HG02870 (cell line): ENCODE measurements at regions not wholly inside any gene's neighbourhood (a gene's known extent, or its start where the extent isn't known, plus 50 kb on each side); places are given as distances from the start of the nearest gene placed in this dataset.

Source experiments
- ATAC-seq: cut with Tn5 transposase; IDR thresholded peaks from one replicate; pipeline ENCODE4 v1.9.1; 2021; ENCODE audit warnings: mild to moderate bottlenecking, moderate library complexity; ENCODE audit not compliant: unreplicated experiment

DNA sequence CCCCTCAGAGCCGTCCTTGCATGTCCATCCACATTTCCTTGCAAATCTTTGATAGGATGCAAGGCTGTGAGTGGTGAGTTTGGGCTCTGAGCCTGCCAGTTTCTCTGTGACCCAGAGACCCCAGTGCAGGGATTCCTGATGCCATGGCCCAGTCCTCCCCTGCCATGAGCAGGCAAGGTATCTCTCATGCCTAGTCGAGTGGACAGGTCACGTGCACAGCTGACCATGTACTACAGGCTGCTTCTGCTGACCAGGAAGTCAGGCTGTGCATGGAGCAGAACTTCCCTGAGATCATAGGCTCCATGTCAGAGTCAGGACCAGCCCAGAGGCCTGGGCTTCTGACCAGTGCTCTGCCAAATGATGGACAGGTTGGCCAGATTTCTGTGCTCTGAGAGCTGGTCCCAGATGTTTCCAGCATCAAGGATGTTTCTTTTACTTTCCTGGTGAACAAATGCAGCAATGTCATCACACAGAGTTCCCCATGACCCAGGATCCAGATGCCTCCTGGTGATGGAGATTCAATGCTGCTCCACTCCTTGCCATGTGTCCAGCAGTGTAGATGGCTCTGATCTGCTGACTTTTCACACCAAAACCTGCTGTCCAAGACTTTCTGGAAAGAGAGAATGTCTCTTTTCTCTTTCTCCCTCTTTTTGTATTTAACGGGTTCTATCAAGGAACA, 321.6 kb upstream of the HS6ST1 start:
- no peak for ATAC-seq

DNA sequence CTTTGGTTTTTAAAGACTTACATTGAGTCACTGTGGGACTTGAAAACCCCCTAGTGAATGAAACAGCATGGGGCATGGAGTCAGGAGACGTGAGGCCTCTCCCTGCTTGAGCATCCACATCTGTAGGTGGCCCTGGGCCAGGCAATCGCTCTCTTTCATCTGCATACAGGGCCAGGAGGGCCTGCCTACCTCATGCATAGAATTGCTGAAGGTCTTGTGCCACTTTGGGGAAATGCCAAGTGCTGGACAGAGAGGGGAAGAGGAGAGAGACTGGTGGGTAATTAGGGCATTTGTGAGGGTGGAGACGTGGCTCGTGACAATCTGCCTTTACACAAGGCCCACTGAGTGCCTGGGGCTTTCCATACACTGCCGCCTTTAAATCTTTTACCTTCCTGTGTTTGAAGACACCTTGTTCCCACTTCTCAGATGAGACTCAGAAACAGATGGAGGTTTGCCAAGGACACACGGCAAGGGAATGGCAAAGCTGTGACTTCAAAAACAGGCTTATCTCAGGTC, 322.2 kb upstream of the HS6ST1 start:
- no peak for ATAC-seq

GRCh38 chr2:128641421-128642080, 322.9 kb upstream of the HS6ST1 start:
- no peak for ATAC-seq

GRCh38 chr2:128642316-128642715, 323.6 kb upstream of the HS6ST1 start:
- no peak for ATAC-seq

DNA sequence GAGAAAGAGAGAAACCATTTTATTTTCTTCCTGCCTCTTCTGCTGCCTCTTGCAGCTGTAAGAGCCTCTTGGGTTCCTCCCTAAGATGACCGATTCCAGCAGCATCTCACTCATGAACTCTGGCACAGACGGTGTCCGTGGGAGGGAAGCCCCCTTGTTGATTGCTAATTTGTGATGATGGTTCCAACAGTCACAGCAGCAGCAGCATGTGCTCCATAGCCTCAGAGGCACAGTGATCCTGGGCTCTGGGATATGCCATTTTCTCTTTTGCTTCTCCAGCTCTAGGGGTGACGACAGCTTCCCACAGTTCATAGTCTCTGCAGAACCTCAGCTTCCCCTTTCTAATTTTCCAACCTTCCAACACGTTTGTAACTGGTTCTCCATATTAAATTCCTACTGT, 324.2 kb upstream of the HS6ST1 start:
- ATAC-seq, result no peak

DNA sequence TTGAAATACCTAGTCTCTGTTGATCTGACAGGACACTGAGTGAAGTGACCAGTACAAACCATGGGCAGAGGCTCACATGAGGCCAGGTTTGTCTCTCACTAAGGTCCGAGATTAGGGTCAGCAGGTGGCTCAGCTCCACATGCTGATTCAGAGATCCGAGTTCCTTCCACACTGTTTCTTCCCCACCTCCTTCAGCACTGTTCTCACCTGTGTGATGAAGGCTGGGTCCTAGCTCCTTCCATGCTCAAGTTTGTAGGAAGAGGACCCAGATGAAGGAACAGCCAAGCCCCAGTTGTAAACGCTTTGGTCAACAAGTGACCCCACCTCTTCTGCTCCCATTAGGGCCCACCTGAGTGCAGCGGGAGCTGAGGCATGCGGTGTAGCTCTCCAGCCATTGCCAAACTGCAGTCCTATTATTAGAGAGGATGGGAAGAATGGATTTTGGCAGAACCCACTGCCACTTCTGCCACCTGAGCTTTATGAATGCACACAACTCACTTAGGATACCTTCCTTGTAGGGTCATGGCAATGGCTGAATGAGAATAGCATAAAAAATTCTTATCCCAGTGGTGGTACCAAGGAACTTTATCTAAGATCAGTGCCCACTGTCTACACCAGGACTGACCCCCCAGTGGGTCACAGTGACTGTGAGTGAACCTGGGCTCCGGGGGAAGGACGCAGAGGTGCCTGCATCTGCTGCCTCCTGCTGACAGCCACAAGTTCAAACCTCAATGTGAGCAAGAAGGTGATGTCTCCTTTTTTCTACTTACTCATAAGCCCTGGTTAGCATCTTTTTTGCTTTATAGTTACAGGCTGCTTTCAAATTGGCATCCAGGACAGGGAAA, 324.8 kb upstream of the HS6ST1 start:
- ATAC-seq, result no peak

DNA sequence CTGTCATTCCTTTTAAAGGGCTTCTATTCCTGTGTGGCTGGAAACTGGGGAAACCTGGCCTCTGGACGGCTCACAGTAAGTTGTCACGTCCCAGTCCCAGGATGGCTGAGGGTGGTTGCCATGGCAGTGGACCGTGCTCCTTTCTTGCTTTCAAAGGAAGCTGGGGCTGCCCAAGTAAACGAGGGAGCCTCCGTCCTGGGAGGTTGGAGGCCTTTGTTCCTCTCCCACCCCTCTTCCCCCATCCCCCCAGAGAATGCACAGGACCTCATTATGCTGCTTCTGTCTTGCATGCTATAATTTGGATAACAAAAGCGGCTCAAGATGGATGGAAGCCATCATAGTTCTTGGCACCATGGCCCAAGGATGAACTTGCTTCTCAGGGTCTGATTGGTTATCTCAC, 325.5 kb upstream of the HS6ST1 start:
- no peak for ATAC-seq

DNA sequence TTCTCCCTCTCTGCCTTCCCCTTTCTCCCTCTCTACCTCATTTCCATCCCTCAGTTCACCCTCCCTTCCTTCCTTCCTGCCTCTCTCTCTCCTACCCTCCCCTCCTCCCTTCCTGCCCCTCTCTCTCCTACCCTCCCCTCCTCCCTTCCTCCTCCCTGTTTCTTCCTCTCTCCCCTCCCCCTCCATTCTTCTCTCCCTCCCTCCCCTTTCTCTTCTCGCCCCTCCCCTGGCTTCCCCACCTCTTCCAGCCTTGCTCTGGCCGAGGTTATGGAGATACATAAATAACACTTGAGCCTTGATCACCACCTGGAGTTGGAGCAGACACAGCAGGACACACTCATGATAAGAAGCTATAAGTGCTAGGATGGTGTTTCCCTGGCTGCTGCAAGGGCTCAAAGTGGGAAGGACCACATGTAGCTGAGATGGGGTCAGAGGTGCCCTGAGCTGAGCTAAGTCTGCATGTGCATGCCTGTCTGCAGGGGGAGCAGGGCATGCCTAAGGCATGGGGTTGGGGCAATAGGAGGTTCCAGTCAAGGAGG, 326.1 kb upstream of the HS6ST1 start:
- no peak for ATAC-seq

GRCh38 chr2:128645631-128646030, 327.0 kb upstream of the HS6ST1 start:
- ATAC-seq, result no peak

- no peak for ATAC-seq
Observed at GRCh38 chr2:128646091-128646490, 327.4 kb upstream of the HS6ST1 start.

DNA sequence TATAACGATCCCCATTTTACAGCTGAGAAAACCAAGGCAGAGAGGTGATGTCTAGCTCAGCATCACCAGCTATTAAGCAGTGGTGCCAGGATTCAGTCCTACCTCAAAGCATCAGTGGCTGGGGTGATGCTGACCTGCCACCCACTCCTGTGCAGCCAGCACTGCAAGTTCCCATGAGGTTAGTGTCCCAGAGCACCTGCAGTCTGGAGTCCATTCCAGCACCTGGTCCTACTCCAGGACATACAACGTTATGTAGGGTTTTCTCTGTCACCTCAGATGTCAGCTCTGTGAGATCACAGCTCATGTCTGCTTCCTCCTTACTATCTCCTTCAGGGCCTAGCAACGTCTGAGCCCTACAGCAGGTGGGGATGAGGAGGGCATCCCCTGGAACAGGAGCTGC, 328.0 kb upstream of the HS6ST1 start:
- ATAC-seq, result no peak

- ATAC-seq, result no peak
Observed at GRCh38 chr2:128651000-128651399, 332.3 kb upstream of the HS6ST1 start.

DNA sequence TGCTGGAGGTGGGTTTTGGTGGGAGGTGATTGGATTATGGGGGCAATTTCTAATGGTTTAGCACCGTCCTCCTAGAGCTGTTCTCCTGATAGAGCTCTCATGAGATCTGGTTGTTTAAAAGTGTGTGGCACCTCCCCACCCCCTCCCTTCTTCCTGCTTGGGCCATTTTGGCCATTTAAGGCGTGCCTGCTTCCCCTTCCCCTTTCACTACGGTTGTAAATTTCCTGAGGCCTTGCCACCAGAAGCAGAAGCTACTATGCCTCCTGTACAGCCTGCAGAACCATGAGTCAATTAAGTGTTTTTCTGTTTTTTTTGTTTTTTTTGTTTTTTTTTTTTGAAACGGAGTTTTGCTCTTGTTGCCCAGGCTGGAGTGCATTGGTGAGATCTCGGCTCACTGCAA, 335.7 kb upstream of the HS6ST1 start:
- no peak for ATAC-seq

DNA sequence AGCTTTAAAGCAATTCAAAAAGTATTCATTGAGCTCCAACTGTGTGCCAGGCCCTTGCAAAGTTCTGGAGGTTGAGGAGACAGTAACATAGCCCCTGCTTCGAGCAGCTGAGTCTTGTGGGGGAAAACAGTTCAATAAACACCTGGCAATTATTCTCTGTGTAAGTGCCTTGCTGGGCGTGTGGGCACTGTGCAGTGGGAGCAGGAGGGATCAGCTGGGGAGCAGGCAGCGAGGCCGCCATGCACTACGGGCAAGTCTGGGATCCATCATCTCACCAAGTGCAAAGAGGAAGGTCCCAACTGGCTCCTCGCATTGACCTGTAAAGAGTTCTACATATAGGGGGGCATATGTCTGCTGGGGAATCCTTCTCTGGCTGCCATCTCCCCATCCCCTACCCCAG, 342.2 kb upstream of the HS6ST1 start:
- no peak for ATAC-seq

GRCh38 chr2:128661311-128661710, 342.6 kb upstream of the HS6ST1 start:
- no peak for ATAC-seq

DNA sequence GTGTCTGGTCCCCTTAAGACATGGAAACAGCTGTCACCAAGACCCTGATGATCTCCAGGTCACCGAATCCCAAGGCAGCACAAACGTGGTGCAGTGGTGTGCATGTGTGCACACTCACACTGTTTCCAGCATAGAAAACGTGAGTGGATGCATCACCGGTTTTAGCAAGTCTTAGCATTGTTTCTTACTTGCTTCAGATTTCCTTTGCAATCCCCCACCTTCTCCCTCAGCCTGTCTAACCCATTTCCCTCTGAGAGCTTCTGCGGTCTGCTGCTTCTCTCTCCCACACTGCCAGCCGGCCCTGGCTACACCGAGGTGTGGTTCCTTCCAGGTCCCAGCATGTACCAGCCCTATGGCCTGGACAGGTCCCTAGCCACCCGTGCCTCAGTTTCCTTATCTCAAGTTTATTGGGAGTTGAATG, 343.4 kb upstream of the HS6ST1 start:
- ATAC-seq, result no peak

GRCh38 chr2:128663371-128664050, 344.8 kb upstream of the HS6ST1 start:
- no peak for ATAC-seq

DNA sequence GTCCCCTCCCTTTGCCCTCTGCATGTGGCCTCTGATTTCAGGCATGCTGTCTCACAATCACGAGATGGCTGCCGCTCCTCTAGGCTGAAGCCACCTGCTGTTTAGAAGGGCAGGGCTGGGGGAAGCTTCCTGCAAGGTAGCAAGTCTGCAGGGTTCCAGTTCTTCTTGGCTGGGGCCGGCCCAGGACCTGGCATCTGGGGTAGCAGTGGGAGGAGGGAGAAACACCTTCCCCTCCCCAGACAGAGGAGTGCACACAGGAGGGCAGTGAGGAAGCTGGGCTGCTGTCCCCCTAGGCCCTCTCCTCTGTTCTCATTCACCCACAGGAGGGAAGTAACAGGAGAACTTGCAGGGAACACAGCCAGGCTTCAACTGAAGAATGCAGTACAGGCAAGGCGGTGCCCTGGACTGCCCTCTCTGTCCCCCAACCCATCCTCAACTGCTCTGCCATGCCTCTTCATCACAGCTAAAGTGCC, 345.9 kb upstream of the HS6ST1 start:
- no peak for ATAC-seq

GRCh38 chr2:128665113-128665512, 346.4 kb upstream of the HS6ST1 start:
- ATAC-seq, result no peak

GRCh38 chr2:128666596-128666995, 347.9 kb upstream of the HS6ST1 start:
- ATAC-seq, result no peak

- ATAC-seq, result no peak
Observed at GRCh38 chr2:128667391-128667790, 348.7 kb upstream of the HS6ST1 start.
